ENCODE measurements at regions not wholly inside any gene's neighbourhood (a gene's known extent, or its start where the extent isn't known, plus 50 kb on each side); places are given as distances from the start of the nearest gene placed in this dataset.

GRCh38 chr6:66771626-66772025 is 1064.6 kb upstream of the EYS start:
- peaks cover 0 to 17% of the 10 kb centered on the region in 2 donors for H3K9me3 ChIP-seq
- H3K27me3 ChIP-seq: no peaks in the 10 kb centered on the region
- no peak overlapping the region for H3K27ac ChIP-seq
- DNase-seq (ENCODE audit: low spot score): no peak
- H3K36me3 ChIP-seq: no peaks in the 10 kb centered on the region
- no peaks in the 10 kb centered on the region for H3K4me1 ChIP-seq
- TF ChIP-seq CTCF (IDR thresholded peaks at IDR 0.05): no peak
- no peak overlapping the region for H3K4me3 ChIP-seq

GRCh38 chr6:66751630-66752029 is 1044.6 kb upstream of the EYS start:
- H3K9me3 ChIP-seq: no peaks in the 10 kb centered on the region
- H3K36me3 ChIP-seq: no peaks in the 10 kb centered on the region
- no peak for DNase-seq (ENCODE audit: low spot score)
- H3K27ac ChIP-seq: no peak overlapping the region
- TF ChIP-seq CTCF (IDR thresholded peaks at IDR 0.05): no peak
- H3K4me3 ChIP-seq: no peak overlapping the region
- H3K4me1 ChIP-seq: no peaks in the 10 kb centered on the region
- H3K27me3 ChIP-seq: no peaks in the 10 kb centered on the region

DNA sequence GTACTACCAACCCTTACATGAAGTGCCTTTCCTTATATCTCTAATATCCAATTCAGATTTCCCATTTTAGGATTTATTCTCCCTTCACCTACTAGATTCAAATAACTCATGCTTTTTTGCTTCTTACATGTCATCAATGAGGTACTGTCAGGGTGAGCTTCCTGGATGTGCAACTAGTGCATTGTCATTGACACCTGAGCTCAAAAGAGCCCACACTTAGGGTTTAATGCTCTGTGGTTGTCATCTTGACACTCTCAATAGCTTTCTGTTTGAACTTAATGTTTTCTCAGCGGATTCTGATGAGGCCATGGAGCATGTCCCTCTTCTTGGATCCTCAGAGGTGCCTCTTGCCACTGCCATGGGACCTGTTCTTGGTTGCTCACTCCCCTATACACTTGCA is 1033.3 kb upstream of the EYS start:
- Histone ChIP-seq H3K27me3 (no peaks in the 10 kb centered on the region), H3K36me3 (no peaks in the 10 kb centered on the region)
- TF ChIP-seq CTCF (IDR thresholded peaks at IDR 0.05): no peak

DNA sequence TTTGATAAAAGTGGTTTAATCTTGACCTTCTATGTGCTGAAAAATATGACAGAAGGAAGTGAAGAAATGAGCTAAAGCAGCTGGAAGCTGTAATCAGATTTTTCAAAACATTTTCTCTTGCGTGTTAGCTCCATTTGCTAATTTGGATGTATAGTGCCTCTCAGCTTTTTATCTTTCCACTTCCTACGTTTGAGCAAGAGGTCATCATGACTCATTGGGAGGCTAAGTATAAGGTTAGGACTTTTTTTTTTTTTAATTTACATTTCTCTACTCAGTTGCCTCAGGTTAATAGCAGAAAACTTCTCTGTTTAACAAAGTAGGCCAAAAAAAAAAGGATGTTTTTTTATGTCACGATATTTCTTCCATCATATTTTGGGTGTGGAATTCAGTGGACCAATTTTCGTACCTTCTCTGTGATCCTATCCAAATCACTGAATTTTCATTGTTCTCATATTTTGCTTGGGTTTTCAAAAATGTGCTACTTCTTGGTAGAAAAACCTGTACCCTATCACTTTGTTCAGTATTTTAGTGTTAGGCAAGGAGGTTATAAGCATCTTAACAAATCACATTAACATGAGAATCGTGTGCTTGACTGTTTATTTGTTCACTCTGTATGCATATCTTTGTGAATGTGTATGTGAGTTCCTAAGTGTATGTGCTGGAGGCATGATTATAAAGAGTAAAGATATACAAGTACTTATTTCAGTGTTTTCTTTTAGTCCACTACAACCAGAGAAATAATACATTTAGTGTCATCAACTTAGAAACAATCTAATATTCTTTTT is 1028.3 kb upstream of the EYS start:
- no peak overlapping the region for H3K4me3 ChIP-seq
- no peaks in the 10 kb centered on the region for H3K4me1 ChIP-seq
- DNase-seq (ENCODE audit: low spot score): no peak
- H3K27me3 ChIP-seq: no peaks in the 10 kb centered on the region
- no peaks in the 10 kb centered on the region for H3K9me3 ChIP-seq
- H3K27ac ChIP-seq: no peak overlapping the region
- no peak for TF ChIP-seq CTCF (IDR thresholded peaks at IDR 0.05)
- H3K36me3 ChIP-seq: no peaks in the 10 kb centered on the region

More for the DNA sequence above, 1033.3 kb upstream of the EYS start:
- no peak overlapping the region for H3K4me3 ChIP-seq
- no peak for DNase-seq (ENCODE audit: low spot score)
- H3K27ac ChIP-seq: no peak overlapping the region
- H3K9me3 ChIP-seq: peaks cover 0 to 3% of the 10 kb centered on the region in 2 donors
- no peaks in the 10 kb centered on the region for H3K4me1 ChIP-seq

DNA sequence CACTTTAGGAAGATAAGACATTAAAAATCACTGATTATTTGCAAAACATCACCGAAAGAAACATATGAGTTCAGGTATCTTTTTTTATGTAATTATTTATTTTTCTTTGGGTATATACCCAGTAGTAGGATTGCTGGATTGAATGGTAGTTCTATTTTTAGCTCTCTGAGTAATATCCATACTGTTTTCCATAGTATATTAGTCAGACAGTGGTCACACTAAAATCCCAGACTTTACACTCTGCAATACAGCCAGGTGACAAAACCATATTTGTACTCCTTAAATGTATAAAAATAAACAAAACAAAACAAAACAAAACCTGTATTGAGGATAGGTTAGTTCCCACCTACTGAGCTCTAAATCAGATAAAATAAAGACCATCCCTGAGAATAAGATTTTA is 1024.3 kb upstream of the EYS start:
- Histone ChIP-seq H3K36me3 (no peaks in the 10 kb centered on the region), H3K9me3 (no peaks in the 10 kb centered on the region), H3K4me1 (no peaks in the 10 kb centered on the region), H3K4me3 (no peak overlapping the region), H3K27ac (no peak overlapping the region), H3K27me3 (no peaks in the 10 kb centered on the region)
- no peak for DNase-seq (ENCODE audit: low spot score)
- no peak for TF ChIP-seq CTCF (IDR thresholded peaks at IDR 0.05)

GRCh38 chr6:66725670-66726069 is 1018.6 kb upstream of the EYS start:
- Histone ChIP-seq H3K4me1 (no peaks in the 10 kb centered on the region), H3K4me3 (no peak overlapping the region), H3K36me3 (no peaks in the 10 kb centered on the region), H3K27ac (no peak overlapping the region), H3K9me3 (no peaks in the 10 kb centered on the region), H3K27me3 (no peaks in the 10 kb centered on the region)
- no peak for DNase-seq (ENCODE audit: low spot score)
- TF ChIP-seq CTCF (IDR thresholded peaks at IDR 0.05): no peak

All from right atrium auricular region (tissue), 2 donors.